Neural progenitor cell (in vitro differentiated cells): ENCODE measurements at regions not wholly inside any gene's neighbourhood (a gene's known extent, or its start where the extent isn't known, plus 50 kb on each side); places are given as distances from the start of the nearest gene placed in this dataset.

Experiments used
- DNase-seq: peaks from one replicate; pipeline ENCODE4 v3.0.0-alpha.2; 2016; ENCODE audit warnings: low spot score
- H2AFZ ChIP-seq: fragments of 200-600 bp; sonication (generic); replicated peaks from 2 replicates; pipeline ENCODE4 v1.6.1; 2016; ENCODE audit warnings: antibody characterized with exemption
- H3F3A ChIP-seq: fragments of 200-600 bp; sonication (generic); 2 replicates; pipeline ENCODE4 v1.6.1; 2016; ENCODE audit warnings: antibody characterized with exemption, low read depth
- H3K27ac ChIP-seq: fragments of 200-600 bp; sonication (generic); 2 replicates; pipeline ENCODE4 v1.5.1; 2016; ENCODE audit warnings: mild to moderate bottlenecking
- H3K27me3 ChIP-seq: fragments of 200-600 bp; sonication (generic); 2 replicates; pipeline ENCODE4 v1.6.1; 2016; ENCODE audit warnings: mild to moderate bottlenecking, moderate library complexity
- H3K36me3 ChIP-seq: fragments of 200-600 bp; sonication (generic); 2 replicates; pipeline ENCODE4 v1.5.1; 2016
- H3K4me1 ChIP-seq: fragments of 200-600 bp; sonication (generic); 2 replicates; pipeline ENCODE4 v1.6.1; 2016; ENCODE audit warnings: mixed run types
- H3K4me2 ChIP-seq: fragments of 200-600 bp; sonication (generic); 2 replicates; pipeline ENCODE4 v1.6.1; 2016
- H3K4me3 ChIP-seq: fragments of 200-600 bp; sonication (generic); 2 replicates; pipeline ENCODE4 v1.5.1; 2016
- H3K79me2 ChIP-seq: fragments of 200-600 bp; sonication (generic); 2 replicates; pipeline ENCODE4 v1.6.1; 2016; ENCODE audit warnings: low read depth
- H3K9ac ChIP-seq: fragments of 200-600 bp; sonication (generic); 2 replicates; pipeline ENCODE4 v1.6.1; 2016
- H3K9me3 ChIP-seq: fragments of 200-600 bp; sonication (generic); 2 replicates; pipeline ENCODE4 v1.5.1; 2016; ENCODE audit warnings: low read depth
- H4K20me1 ChIP-seq: fragments of 200-600 bp; sonication (generic); 2 replicates; pipeline ENCODE4 v1.6.1; 2016; ENCODE audit warnings: low read depth
- H3K27ac Mint-ChIP-seq: 3 replicates; pipeline ENCODE4 v1.8.0; 2021; ENCODE audit warnings: mixed read lengths
- H3K27me3 Mint-ChIP-seq: 2 replicates; pipeline ENCODE4 v1.8.0; 2022; ENCODE audit warnings: low read depth, mild to moderate bottlenecking, inconsistent platforms, moderate library complexity, mixed read lengths; ENCODE audit not compliant: insufficient read depth
- H3K36me3 Mint-ChIP-seq: 3 replicates; pipeline ENCODE4 v1.8.0; 2021; ENCODE audit warnings: mixed read lengths
- H3K4me1 Mint-ChIP-seq: 3 replicates; pipeline ENCODE4 v1.8.0; 2021; ENCODE audit warnings: mixed read lengths
- H3K4me3 Mint-ChIP-seq: 3 replicates; pipeline ENCODE4 v1.8.0; 2021; ENCODE audit warnings: mild to moderate bottlenecking, moderate library complexity, mixed read lengths
- H3K9me3 Mint-ChIP-seq: 3 replicates; pipeline ENCODE4 v1.8.0; 2020; ENCODE audit warnings: mixed read lengths
- CTCF ChIP-seq: fragments of 200-600 bp; sonication (generic); IDR thresholded peaks from 2 replicates; pipeline ENCODE4 v1.5.1; 2017; ENCODE audit warnings: antibody characterized with exemption, mild to moderate bottlenecking
- EZH2 ChIP-seq: fragments of 200-600 bp; sonication (generic); IDR thresholded peaks from 2 replicates; pipeline ENCODE4 v1.6.1; 2017; ENCODE audit warnings: antibody characterized with exemption, mild to moderate bottlenecking, moderate library complexity
- EZH2phosphoT487 ChIP-seq: fragments of 200-600 bp; sonication (generic); IDR thresholded peaks from 2 replicates; pipeline ENCODE4 v1.6.1; 2017; ENCODE audit warnings: antibody characterized with exemption

GRCh38 chr5:18375641-18376040, 741.4 kb downstream of the TAF11L14 start:
- no peak overlapping the region for H3K4me3 Mint-ChIP-seq
- Histone ChIP-seq H3K36me3 (no peaks in the 10 kb centered on the region), H4K20me1 (no peaks in the 10 kb centered on the region), H2AFZ (no peak overlapping the region), H3K27me3 (no peaks in the 10 kb centered on the region), H3K27ac (no peak overlapping the region), H3F3A (no peaks in the 10 kb centered on the region), H3K79me2 (no peaks in the 10 kb centered on the region), H3K4me1 (peaks cover 3% of the 10 kb centered on the region), H3K9ac (no peak overlapping the region), H3K4me3 (no peak overlapping the region), H3K9me3 (no peaks in the 10 kb centered on the region), H3K4me2 (no peak overlapping the region)
- DNase-seq = no peak
- peaks cover 2% of the 10 kb centered on the region for H3K9me3 Mint-ChIP-seq
- no peaks in the 10 kb centered on the region for H3K27me3 Mint-ChIP-seq
- TF ChIP-seq EZH2phosphoT487 = no peak
- no peak for TF ChIP-seq CTCF
- TF ChIP-seq EZH2 = no peak
- H3K27ac Mint-ChIP-seq = no peak overlapping the region
- H3K4me1 Mint-ChIP-seq = no peaks in the 10 kb centered on the region
- H3K36me3 Mint-ChIP-seq = no peaks in the 10 kb centered on the region

GRCh38 chr5:18378066-18378465, 743.8 kb downstream of the TAF11L14 start:
- H3K9ac ChIP-seq = no peak overlapping the region
- no peaks in the 10 kb centered on the region for H3K79me2 ChIP-seq
- H3K9me3 ChIP-seq = no peaks in the 10 kb centered on the region
- H3K36me3 ChIP-seq = no peaks in the 10 kb centered on the region
- H3K4me2 ChIP-seq = no peak overlapping the region
- no peaks in the 10 kb centered on the region for H3K27me3 Mint-ChIP-seq
- no peaks in the 10 kb centered on the region for H3K27me3 ChIP-seq
- H4K20me1 ChIP-seq = no peaks in the 10 kb centered on the region
- no peak for DNase-seq
- H3K36me3 Mint-ChIP-seq = no peaks in the 10 kb centered on the region
- no peak overlapping the region for H3K4me3 ChIP-seq
- no peak for TF ChIP-seq EZH2
- no peak for TF ChIP-seq CTCF
- no peak for TF ChIP-seq EZH2phosphoT487
- H3K27ac ChIP-seq = no peak overlapping the region
- no peak overlapping the region for H2AFZ ChIP-seq
- no peak overlapping the region for H3K27ac Mint-ChIP-seq
- no peak overlapping the region for H3K4me3 Mint-ChIP-seq
- H3F3A ChIP-seq = no peaks in the 10 kb centered on the region
- H3K9me3 Mint-ChIP-seq = peaks cover 2% of the 10 kb centered on the region
- peaks cover 3% of the 10 kb centered on the region for H3K4me1 ChIP-seq
- H3K4me1 Mint-ChIP-seq = no peaks in the 10 kb centered on the region

- H3K27ac ChIP-seq = no peak overlapping the region
- no peaks in the 10 kb centered on the region for H3K36me3 Mint-ChIP-seq
- no peaks in the 10 kb centered on the region for H3K4me1 Mint-ChIP-seq
Observed at GRCh38 chr5:18379189-18379588, 744.9 kb downstream of the TAF11L14 start.

More at GRCh38 chr5:18379189-18379588, 744.9 kb downstream of the TAF11L14 start:
- Histone ChIP-seq H3K4me3 (no peak overlapping the region), H3K9me3 (no peaks in the 10 kb centered on the region), H3K9ac (no peak overlapping the region), H4K20me1 (no peaks in the 10 kb centered on the region), H3K36me3 (no peaks in the 10 kb centered on the region), H3F3A (no peaks in the 10 kb centered on the region), H3K27me3 (no peaks in the 10 kb centered on the region), H3K4me2 (no peak overlapping the region), H3K79me2 (no peaks in the 10 kb centered on the region), H3K4me1 (peaks cover 3% of the 10 kb centered on the region), H2AFZ (no peak overlapping the region)
- DNase-seq = no peak
- TF ChIP-seq CTCF (no peak), EZH2phosphoT487 (no peak), EZH2 (no peak)
- no peak overlapping the region for H3K27ac Mint-ChIP-seq
- H3K9me3 Mint-ChIP-seq = peaks cover 2% of the 10 kb centered on the region
- H3K4me3 Mint-ChIP-seq = no peak overlapping the region
- no peaks in the 10 kb centered on the region for H3K27me3 Mint-ChIP-seq
